Suprapubic skin (tissue), 4 donors: ENCODE measurements at regions not wholly inside any gene's neighbourhood (a gene's known extent, or its start where the extent isn't known, plus 50 kb on each side); places are given as distances from the start of the nearest gene placed in this dataset.

ENCODE experiments used
- DNase-seq, 2 donors: peaks; one replicate each; pipeline ENCODE4 v3.0.0-alpha.2; 2019; ENCODE audit warnings: low spot score in 2 of 2
- H3K27ac ChIP-seq: fragments of 200-600 bp; sonication (generic); one replicate; pipeline ENCODE4 v1.5.1; 2019
- H3K27me3 ChIP-seq: fragments of 200-600 bp; sonication (generic); one replicate; pipeline ENCODE4 v1.5.1; 2019
- H3K36me3 ChIP-seq: fragments of 200-600 bp; sonication (generic); one replicate; pipeline ENCODE4 v1.5.1; 2019
- H3K4me1 ChIP-seq: fragments of 200-600 bp; sonication (generic); one replicate; pipeline ENCODE4 v1.5.1; 2019
- H3K4me3 ChIP-seq: fragments of 200-600 bp; sonication (generic); one replicate; pipeline ENCODE4 v1.5.1; 2019; ENCODE audit warnings: mild to moderate bottlenecking
- H3K9me3 ChIP-seq: fragments of 200-600 bp; sonication (generic); one replicate; pipeline ENCODE4 v1.5.1; 2019
- CTCF ChIP-seq, 2 donors: fragments of 200-600 bp in 1 of 2; fragments of 450-650 bp in 1 of 2; sonication (generic) in 1 of 2; IDR thresholded peaks; one replicate each; pipeline ENCODE4 v1.5.1; 2016 to 2019; ENCODE audit warnings: antibody characterized with exemption in 2 of 2, mild to moderate bottlenecking in 1 of 2, moderate library complexity in 1 of 2
- EP300 ChIP-seq: sonication (generic); formaldehyde crosslinking; IDR thresholded peaks from one replicate; pipeline ENCODE4 v1.6.1; 2017; ENCODE audit warnings: antibody characterized with exemption
- POLR2A ChIP-seq, 2 donors: fragments of 450-650 bp; IDR thresholded peaks; one replicate each; pipeline ENCODE4 v1.6.1; 2017; ENCODE audit warnings: antibody characterized with exemption in 2 of 2, mild to moderate bottlenecking in 2 of 2, moderate library complexity in 2 of 2
- POLR2AphosphoS5 ChIP-seq, 3 donors: sonication (generic); formaldehyde crosslinking; IDR thresholded peaks; one replicate each; pipeline ENCODE4 v1.6.1; 2017; ENCODE audit warnings: antibody characterized with exemption in 3 of 3
- WGBS: methylation state at CpG from one replicate; pipeline ENCODE4 v1.1.5; 2018; 5-methylcytosine and 5-hydroxymethylcytosine counted together

GRCh38 chr4:171162478-171162877 is 650.7 kb upstream of the GALNTL6 start:
- TF ChIP-seq CTCF (IDR thresholded peaks at IDR 0.05) (no peak), POLR2A (IDR thresholded peaks at IDR 0.05) (no peak), POLR2AphosphoS5 (IDR thresholded peaks at IDR 0.05) (no peak), EP300 (no peak)
- Histone ChIP-seq H3K4me3 (no peak overlapping the region), H3K36me3 (no peaks in the 10 kb centered on the region), H3K4me1 (no peaks in the 10 kb centered on the region), H3K9me3 (peaks cover 2% of the 10 kb centered on the region), H3K27me3 (no peaks in the 10 kb centered on the region), H3K27ac (no peak overlapping the region)
- WGBS, result 69% methylated on average over 3 of the region's 3 CpGs
- no peak for DNase-seq

GRCh38 chr4:171157462-171158082 is 655.6 kb upstream of the GALNTL6 start:
- Histone ChIP-seq H3K27ac (no peak overlapping the region), H3K9me3 (no peaks in the 10 kb centered on the region), H3K27me3 (no peaks in the 10 kb centered on the region), H3K36me3 (no peaks in the 10 kb centered on the region), H3K4me1 (no peaks in the 10 kb centered on the region), H3K4me3 (no peak overlapping the region)
- TF ChIP-seq POLR2AphosphoS5 (IDR thresholded peaks at IDR 0.05), result no peak
- no peak for TF ChIP-seq POLR2A (IDR thresholded peaks at IDR 0.05)
- no peak for TF ChIP-seq CTCF (IDR thresholded peaks at IDR 0.05)
- no peak for TF ChIP-seq EP300
- 64% methylated on average over 7 of the region's 7 CpGs for WGBS
- no peak for DNase-seq

- H3K27ac ChIP-seq, result no peak overlapping the region
Measured at GRCh38 chr4:171142639-171143038, 670.6 kb upstream of the GALNTL6 start.

GRCh38 chr4:171142045-171142444 is 671.2 kb upstream of the GALNTL6 start:
- no peaks in the 10 kb centered on the region for H3K36me3 ChIP-seq
- H3K4me3 ChIP-seq, result no peak overlapping the region
- no peaks in the 10 kb centered on the region for H3K27me3 ChIP-seq
- 60% methylated on average over 1 of the region's 1 CpG for WGBS
- H3K4me1 ChIP-seq, result no peaks in the 10 kb centered on the region
- H3K9me3 ChIP-seq, result no peaks in the 10 kb centered on the region
- no peak overlapping the region for H3K27ac ChIP-seq
- TF ChIP-seq CTCF (IDR thresholded peaks at IDR 0.05), result no peak
- no peak for TF ChIP-seq POLR2A (IDR thresholded peaks at IDR 0.05)
- no peak for TF ChIP-seq POLR2AphosphoS5 (IDR thresholded peaks at IDR 0.05)
- TF ChIP-seq EP300, result no peak
- no peak for DNase-seq

More at GRCh38 chr4:171142639-171143038, 670.6 kb upstream of the GALNTL6 start:
- no peaks in the 10 kb centered on the region for H3K9me3 ChIP-seq
- DNase-seq, result no peak
- no peaks in the 10 kb centered on the region for H3K27me3 ChIP-seq
- H3K4me1 ChIP-seq, result no peaks in the 10 kb centered on the region
- H3K36me3 ChIP-seq, result no peaks in the 10 kb centered on the region
- no peak for TF ChIP-seq CTCF (IDR thresholded peaks at IDR 0.05)
- WGBS, result 23% methylated on average over 1 of the region's 1 CpG
- H3K4me3 ChIP-seq, result no peak overlapping the region

- H3K27ac ChIP-seq, result no peak overlapping the region
- H3K36me3 ChIP-seq, result no peaks in the 10 kb centered on the region
- no peak overlapping the region for H3K4me3 ChIP-seq
- TF ChIP-seq POLR2AphosphoS5 (IDR thresholded peaks at IDR 0.05) (no peak), POLR2A (IDR thresholded peaks at IDR 0.05) (no peak), EP300 (no peak), CTCF (IDR thresholded peaks at IDR 0.05) (no peak)
- 47% methylated on average over 3 of the region's 3 CpGs for WGBS
- no peaks in the 10 kb centered on the region for H3K27me3 ChIP-seq
- DNase-seq, result no peak
- no peaks in the 10 kb centered on the region for H3K9me3 ChIP-seq
- no peaks in the 10 kb centered on the region for H3K4me1 ChIP-seq
Measured at GRCh38 chr4:171130256-171130801, 682.9 kb upstream of the GALNTL6 start.
